Endothelial cell of umbilical vein (primary cell): ENCODE measurements at regions not wholly inside any gene's neighbourhood (a gene's known extent, or its start where the extent isn't known, plus 50 kb on each side); places are given as distances from the start of the nearest gene placed in this dataset.

ENCODE experiments used
- BruUV-seq: library from RNA; stranded (reverse); fragments of 400-500 nt; replicated peaks from 2 replicates; lab custom pipeline; 2021; lab: Mats Ljungman, UMichigan
- CTCF ChIA-PET: fragments of 300-600, 350-600 bp; sonication (Branson Sonifier 250); formaldehyde crosslinking; loops from one replicate; lab custom pipeline; 2021; ENCODE audit warnings: antibody characterized with exemption, inconsistent platforms; lab: Charles Lee
- POLR2A ChIA-PET: fragments of 300-600, 350-600 bp; sonication (Branson Sonifier 250); formaldehyde crosslinking; loops from one replicate; lab custom pipeline; 2021; ENCODE audit warnings: antibody characterized with exemption, inconsistent platforms; lab: Charles Lee
- DNase-seq: peaks from one replicate; pipeline ENCODE4 v3.0.0-alpha.2; 2011; ENCODE audit warnings: low read depth, low spot score
- FAIRE-seq: peaks from 2 replicates; lab custom pipeline; 2011; peaks lifted over from hg19 to GRCh38; lab: Jason Lieb, UNC
- H2AFZ ChIP-seq: 2 replicates; pipeline ENCODE4 v1.6.0; 2012; ENCODE audit warnings: low read depth, low read length, control low read depth, inconsistent platforms
- H3K27ac ChIP-seq: 2 replicates; pipeline ENCODE4 v1.5.1; 2011; ENCODE audit warnings: low read depth, mild to moderate bottlenecking, control low read depth, low read length, moderate library complexity; ENCODE audit not compliant: insufficient read depth
- H3K27me3 ChIP-seq, 2 experiments: 2 replicates each; pipeline versions ENCODE4 v1.6.0 to v1.6.1; 2011; ENCODE audit warnings: low read length in 2 of 2, mixed read lengths in 1 of 2; ENCODE audit not compliant: control insufficient read depth in 2 of 2, insufficient read depth in 2 of 2
- H3K36me3 ChIP-seq, 2 experiments: 2 replicates in 1 of 2; 3 replicates in 1 of 2; pipeline ENCODE4 v1.5.1; 2011; ENCODE audit warnings: low read length in 2 of 2, mild to moderate bottlenecking in 1 of 2, moderate library complexity in 1 of 2; ENCODE audit not compliant: control insufficient read depth in 2 of 2, insufficient read depth in 2 of 2; ENCODE audit errors: extremely low read depth in 1 of 2
- H3K4me1 ChIP-seq: 3 replicates; pipeline ENCODE4 v1.5.1; 2011; ENCODE audit warnings: mild to moderate bottlenecking, low read length; ENCODE audit not compliant: control insufficient read depth, insufficient read depth; ENCODE audit errors: extremely low read depth
- H3K4me2 ChIP-seq: 2 replicates; pipeline ENCODE4 v1.6.1; 2011; ENCODE audit warnings: low read length, control low read depth, mixed read lengths; ENCODE audit not compliant: insufficient read depth
- H3K4me3 ChIP-seq, 3 experiments: fragments of 200-600 bp in 1 of 3; sonication (generic), shearing (Covaris generic) in 1 of 3; replicated peaks in 1 of 3; 2 replicates each; pipeline ENCODE4 v1.5.1; 2011 to 2016; ENCODE audit warnings: control low read depth in 3 of 3, low read length in 3 of 3, mild to moderate bottlenecking in 2 of 3, inconsistent platforms in 1 of 3, low read depth in 1 of 3, moderate library complexity in 1 of 3; ENCODE audit not compliant: insufficient read depth in 1 of 3
- H3K79me2 ChIP-seq: 2 replicates; pipeline ENCODE4 v1.6.0; 2012; ENCODE audit warnings: low read length, inconsistent platforms; ENCODE audit not compliant: control insufficient read depth, insufficient read depth
- H3K9ac ChIP-seq: replicated peaks from 2 replicates; pipeline ENCODE3; 2011; ENCODE audit warnings: low read length, control low read depth; ENCODE audit not compliant: insufficient read depth; ENCODE audit errors: extremely low read depth
- H3K9me1 ChIP-seq: replicated peaks from 3 replicates; pipeline ENCODE4 v1.6.0; 2011; ENCODE audit warnings: mild to moderate bottlenecking, low read length; ENCODE audit not compliant: control insufficient read depth, insufficient read depth; ENCODE audit errors: extremely low read depth
- H3K9me3 ChIP-seq: replicated peaks from 2 replicates; pipeline ENCODE4 v1.5.1; 2012; ENCODE audit warnings: low read length, inconsistent platforms; ENCODE audit not compliant: control insufficient read depth, insufficient read depth
- H4K20me1 ChIP-seq: replicated peaks from 2 replicates; pipeline ENCODE3; 2011; ENCODE audit warnings: mild to moderate bottlenecking, low read length; ENCODE audit not compliant: control insufficient read depth, insufficient read depth; ENCODE audit errors: extremely low read depth
- CTCF ChIP-seq, 2 donors: IDR thresholded peaks; 1 replicate in 1 of 2; 2 replicates in 1 of 2; pipeline ENCODE4 v1.5.1; 2011; ENCODE audit warnings: low read length in 2 of 2, mild to moderate bottlenecking in 2 of 2, moderate library complexity in 2 of 2, control low read depth in 1 of 2, inconsistent platforms in 1 of 2, low read depth in 1 of 2; ENCODE audit not compliant: insufficient read depth in 1 of 2; ENCODE audit errors: extremely low read depth in 1 of 2
- EZH2 ChIP-seq: IDR thresholded peaks from 2 replicates; pipeline ENCODE4 v1.6.1; 2012; ENCODE audit warnings: borderline replicate concordance, low read depth, mild to moderate bottlenecking, moderate library complexity, low read length, inconsistent platforms; ENCODE audit not compliant: severe bottlenecking
- FOS ChIP-seq: IDR thresholded peaks from 2 replicates; pipeline ENCODE4 v1.6.1; 2011; ENCODE audit warnings: mild to moderate bottlenecking, low read length, moderate library complexity, borderline replicate concordance; ENCODE audit not compliant: insufficient read depth
- GATA2 ChIP-seq: IDR thresholded peaks from 2 replicates; pipeline ENCODE4 v1.7.0; 2011; ENCODE audit warnings: low read depth, mild to moderate bottlenecking, moderate library complexity, mixed read lengths, low read length; ENCODE audit not compliant: insufficient read length, insufficient read depth
- JUN ChIP-seq: IDR thresholded peaks from 2 replicates; pipeline ENCODE4 v1.6.1; 2011; ENCODE audit warnings: borderline replicate concordance, low read depth; ENCODE audit not compliant: insufficient read length, insufficient read depth
- MAX ChIP-seq: IDR thresholded peaks from 2 replicates; pipeline ENCODE4 v1.6.1; 2011; ENCODE audit not compliant: insufficient read depth, insufficient read length
- MYC ChIP-seq: IDR thresholded peaks from one replicate; pipeline ENCODE4 v1.6.1; 2011; ENCODE audit warnings: mild to moderate bottlenecking, low read depth, low read length
- POLR2A ChIP-seq: IDR thresholded peaks from 2 replicates; pipeline ENCODE4 v1.6.1; 2012; ENCODE audit warnings: low read depth, mild to moderate bottlenecking, control low read depth, low read length
- POLR2AphosphoS5 ChIP-seq: IDR thresholded peaks from 2 replicates; pipeline ENCODE4 v1.6.1; 2012; ENCODE audit warnings: low read depth, mild to moderate bottlenecking, control low read depth, low read length, moderate library complexity; ENCODE audit not compliant: insufficient read depth
- dilution Hi-C: fragments of 300-500 bp; cut with MboI; formaldehyde crosslinking; loops from one replicate; pipeline ENCODE4 v1.15.0; 2019; ENCODE audit warnings: low sequenced_read_pairs; ENCODE audit not compliant: extremely low pct_ligation_motif_present
- intact Hi-C: fragments of 100-400 bp; cut with micrococcal nuclease; formaldehyde crosslinking; loops from one replicate; pipeline ENCODE4 v1.10.0; 2022

GRCh38 chr5:3537942-3538341 is 57.7 kb upstream of the IRX1 start:
- no peaks in the 10 kb centered on the region for H3K4me1 ChIP-seq
- TF ChIP-seq POLR2A (no peak), MAX (no peak), GATA2 (no peak), FOS (no peak), MYC (no peak), JUN (no peak), CTCF (IDR thresholded peaks at IDR 0.05; ENCODE audit: extremely low read depth in 1 of 2, insufficient read depth in 1 of 2, low read depth in 1 of 2, low read length in 2 of 2) (no peak), POLR2AphosphoS5 (no peak), EZH2 (no peak)
- H3K27ac ChIP-seq, result no peak overlapping the region
- intact Hi-C loops (no loop called here), dilution Hi-C loops (no loop called here)
- no peaks in the 10 kb centered on the region for H3K9me3 ChIP-seq
- CTCF ChIA-PET, result no interaction called here
- no peak overlapping the region for H3K4me2 ChIP-seq
- DNase-seq (no peak), FAIRE-seq (no peak)
- no peaks in the 10 kb centered on the region for H3K27me3 ChIP-seq
- no peak overlapping the region for H3K4me3 ChIP-seq
- no peaks in the 10 kb centered on the region for H3K36me3 ChIP-seq
- no peak overlapping the region for H3K9ac ChIP-seq
- H3K79me2 ChIP-seq, result no peaks in the 10 kb centered on the region
- H3K9me1 ChIP-seq, result no peaks in the 10 kb centered on the region
- H2AFZ ChIP-seq, result no peak overlapping the region
- POLR2A ChIA-PET, result no interaction called here
- BruUV-seq, result no TSS peak
- no peaks in the 10 kb centered on the region for H4K20me1 ChIP-seq
